Neural progenitor cell (in vitro differentiated cells): ENCODE measurements at regions not wholly inside any gene's neighbourhood (a gene's known extent, or its start where the extent isn't known, plus 50 kb on each side); places are given as distances from the start of the nearest gene placed in this dataset.

ENCODE experiments used
- CTCF ChIP-seq: fragments of 200-600 bp; sonication (generic); IDR thresholded peaks from 2 replicates; pipeline ENCODE4 v1.5.1; 2017; ENCODE audit warnings: antibody characterized with exemption, mild to moderate bottlenecking
- EZH2phosphoT487 ChIP-seq: fragments of 200-600 bp; sonication (generic); IDR thresholded peaks from 2 replicates; pipeline ENCODE4 v1.6.1; 2017; ENCODE audit warnings: antibody characterized with exemption

DNA sequence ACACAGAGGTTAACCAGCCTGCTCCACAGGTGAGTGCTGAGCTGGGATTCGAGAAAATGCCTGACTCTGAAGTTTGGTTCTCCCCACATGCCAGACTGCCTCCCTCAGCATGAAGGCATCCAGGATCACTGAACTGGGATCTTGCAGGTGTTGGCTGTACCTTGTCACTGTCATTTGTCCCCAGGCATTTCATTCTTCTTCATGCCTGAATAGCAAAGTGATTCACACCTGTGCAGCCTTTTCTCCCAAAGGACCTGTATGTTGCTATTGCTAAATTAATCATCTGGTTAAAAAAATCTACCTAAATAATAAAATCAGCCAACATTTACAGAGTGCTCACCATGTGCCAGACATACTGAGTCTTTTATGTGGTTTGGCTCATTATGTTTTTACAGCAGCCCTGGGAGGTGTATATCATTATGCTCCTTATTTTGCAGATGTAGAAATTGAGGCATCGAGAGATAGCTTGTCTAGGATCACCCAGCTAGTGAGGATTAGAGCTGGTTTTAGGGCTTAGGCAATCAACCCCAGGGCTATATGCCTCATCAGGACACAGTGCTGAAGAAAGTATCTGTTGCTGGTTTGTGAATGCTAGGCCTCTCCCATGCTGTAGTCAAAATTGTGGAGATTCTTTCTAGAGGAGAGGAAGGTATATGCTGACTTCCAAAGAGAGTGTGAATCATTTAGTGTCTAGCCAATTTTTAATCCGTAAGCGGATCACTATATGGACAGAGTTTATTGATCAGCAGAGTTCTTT, 204.4 kb downstream of the HIPK3 start:
- TF ChIP-seq CTCF (no peak), EZH2phosphoT487 (no peak)
